HepG2 (cell line): ENCODE measurements at regions not wholly inside any gene's neighbourhood (a gene's known extent, or its start where the extent isn't known, plus 50 kb on each side); places are given as distances from the start of the nearest gene placed in this dataset.

Experiments
- ATAC-seq: fragments of 200-7000 bp; cut with Tn5 transposase; 3 replicates; pipeline ENCODE4 v1.9.1; 2020; ENCODE audit warnings: mild to moderate bottlenecking, moderate library complexity
- BruUV-seq: library from RNA; stranded (reverse); fragments of 400-500 nt; replicated peaks from 2 replicates; lab custom pipeline; 2021; lab: Mats Ljungman, UMichigan
- CTCF ChIA-PET: fragments of 300-600 bp; formaldehyde crosslinking; extraction: SDS; loops from one replicate; lab custom pipeline; 2021; ENCODE audit warnings: low total read pairs, inconsistent platforms, low intra/inter-chr PET ratio; lab: Yijun Ruan, JAX
- POLR2A ChIA-PET: fragments of 350-600 bp; sonication (Branson Sonifier 250); formaldehyde crosslinking; loops from one replicate; lab custom pipeline; 2020; ENCODE audit warnings: antibody characterized with exemption, inconsistent platforms; lab: Yijun Ruan, JAX
- DNase-seq: peaks from one replicate; pipeline ENCODE4 v3.0.0-alpha.2; 2015; ENCODE audit warnings: low spot score
- FAIRE-seq: peaks from 3 replicates; lab custom pipeline; 2011; peaks lifted over from hg19 to GRCh38; lab: Jason Lieb, UNC
- H2AFZ ChIP-seq: one replicate; pipeline ENCODE4 v1.6.1; 2011; ENCODE audit warnings: low read length, inconsistent platforms
- H3K27ac ChIP-seq: fragments of 300-600 bp; 3 replicates; pipeline ENCODE4 v1.8.0; 2011; ENCODE audit warnings: mixed run types, mild to moderate bottlenecking, mixed read lengths, low read length, inconsistent platforms; ENCODE audit not compliant: insufficient read depth; ENCODE audit errors: extremely low read length
- H3K27me3 ChIP-seq, 2 experiments: fragments of 200-600 bp in 1 of 2; 2 replicates in 1 of 2; 3 replicates in 1 of 2; pipeline versions ENCODE4 v1.6.0 to v1.8.0; 2011; ENCODE audit warnings: low read length in 2 of 2, mild to moderate bottlenecking in 2 of 2, moderate library complexity in 2 of 2, inconsistent platforms in 1 of 2; ENCODE audit not compliant: insufficient read depth in 2 of 2, control insufficient read depth in 1 of 2
- H3K36me3 ChIP-seq, 2 experiments: fragments of 200-600 bp in 1 of 2; replicated peaks in 1 of 2; 2 replicates in 1 of 2; 3 replicates in 1 of 2; pipeline versions ENCODE4 v1.5.1 to v1.8.0; 2011; ENCODE audit warnings: low read length in 2 of 2, inconsistent platforms in 1 of 2; ENCODE audit not compliant: insufficient read depth in 2 of 2, control insufficient read depth in 1 of 2
- H3K4me1 ChIP-seq: 2 replicates; pipeline ENCODE4 v1.5.1; 2012; ENCODE audit warnings: low read length, inconsistent platforms; ENCODE audit not compliant: insufficient read depth
- H3K4me2 ChIP-seq: 2 replicates; pipeline ENCODE4 v1.6.0; 2011; ENCODE audit warnings: low read depth, low read length, inconsistent platforms
- H3K4me3 ChIP-seq, 3 experiments: fragments of 200-600 bp in 1 of 3; sonication (generic), shearing (Covaris generic) in 1 of 3; replicated peaks in 1 of 3; 2 replicates each; pipeline ENCODE4 v1.5.1; 2011 to 2016; ENCODE audit warnings: low read length in 3 of 3, inconsistent platforms in 2 of 3, low read depth in 2 of 3, mild to moderate bottlenecking in 2 of 3, control low read depth in 1 of 3, mixed read lengths in 1 of 3; ENCODE audit not compliant: insufficient read depth in 1 of 3
- H3K79me2 ChIP-seq: one replicate; pipeline ENCODE4 v1.6.1; 2011; ENCODE audit warnings: low read length, inconsistent platforms; ENCODE audit not compliant: insufficient read depth
- H3K9ac ChIP-seq: 2 replicates; pipeline ENCODE4 v1.6.0; 2011; ENCODE audit warnings: mild to moderate bottlenecking, low read depth, low read length, inconsistent platforms; ENCODE audit not compliant: insufficient read depth
- H3K9me3 ChIP-seq: 2 replicates; pipeline ENCODE4 v1.5.1; 2012; ENCODE audit warnings: mild to moderate bottlenecking, low read length
- H4K20me1 ChIP-seq: 2 replicates; pipeline ENCODE4 v1.6.0; 2011; ENCODE audit warnings: inconsistent platforms, mild to moderate bottlenecking, low read length, moderate library complexity; ENCODE audit not compliant: insufficient read depth
- BRD4 ChIP-seq: sonication (generic); formaldehyde crosslinking; IDR thresholded peaks from 2 replicates; pipeline ENCODE4 v1.4.0; 2020; ENCODE audit warnings: missing genetic modification reagents
- KLF11 ChIP-seq: IDR thresholded peaks from 2 replicates; pipeline ENCODE4 v1.6.1; 2016; ENCODE audit warnings: missing compliant biosample characterization
- SRSF4 ChIP-seq: fragments of 200-400 bp; formaldehyde crosslinking; IDR thresholded peaks from one replicate; pipeline ENCODE4 v1.6.1; 2018; ENCODE audit warnings: mild to moderate bottlenecking, low read depth, low read length, moderate library complexity; ENCODE audit not compliant: poor library complexity, severe bottlenecking
- U2AF2 ChIP-seq: fragments of 200-400 bp; formaldehyde crosslinking; IDR thresholded peaks from 2 replicates; pipeline ENCODE4 v1.6.1; 2017; ENCODE audit warnings: low read depth, mild to moderate bottlenecking, low read length
- ZFYVE20 ChIP-seq: sonication (generic); formaldehyde crosslinking; IDR thresholded peaks from 2 replicates; pipeline ENCODE4 v1.8.0; 2023; ENCODE audit warnings: low read depth, mild to moderate bottlenecking, moderate library complexity, missing genetic modification reagents, borderline replicate concordance
- WGBS: methylation state at CpG from one replicate; pipeline ENCODE4 v1.1.6; 2017; ENCODE audit warnings: low lambda C conversion rate; 5-methylcytosine and 5-hydroxymethylcytosine counted together
- in situ Hi-C: cut with HindIII; loops from 2 replicates; pipeline ENCODE4 v1.10.0; 2017; ENCODE audit warnings: low pct_unique_long_range_greater_than_20kb; ENCODE audit not compliant: extremely low pct_ligation_motif_present
- intact Hi-C: fragments of 100-400 bp; cut with micrococcal nuclease; formaldehyde crosslinking; loops from one replicate; pipeline ENCODE4 v1.10.0; 2022; ENCODE audit not compliant: unreplicated experiment
- TF ChIP-seq, protein P1 (sequence below): sonication (generic); formaldehyde crosslinking; IDR thresholded peaks from 2 replicates; pipeline ENCODE4 v1.5.0; 2020; ENCODE audit warnings: mild to moderate bottlenecking, low read depth, missing genetic modification reagents, borderline replicate concordance
- TF ChIP-seq, protein P2 (sequence below): sonication (generic); formaldehyde crosslinking; IDR thresholded peaks from 2 replicates; pipeline ENCODE4 v1.4.0; 2020; ENCODE audit warnings: mild to moderate bottlenecking, low read depth, missing genetic modification reagents

DNA sequence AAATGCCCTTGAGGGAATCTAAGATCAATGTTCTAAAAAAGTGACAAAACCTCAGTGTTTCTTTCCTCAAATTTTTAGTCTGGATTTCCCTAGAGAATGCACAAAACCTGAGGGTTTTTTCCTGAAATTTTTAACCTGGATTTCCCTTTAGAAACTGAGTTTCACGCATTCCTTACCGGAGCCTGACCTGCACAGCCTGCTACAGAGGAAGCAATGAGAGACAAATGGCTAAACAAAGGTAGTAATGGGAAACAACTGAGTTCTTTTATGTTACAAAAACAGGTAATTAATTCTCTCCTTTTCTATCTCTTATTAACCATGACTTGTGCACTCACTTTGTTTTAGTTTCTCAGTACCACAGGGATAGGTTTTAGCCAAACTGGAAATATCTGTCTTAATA, 281.7 kb upstream of the NT5E start:
- Histone ChIP-seq H3K4me2 (no peak overlapping the region), H3K9me3 (no peaks in the 10 kb centered on the region), H3K4me1 (no peaks in the 10 kb centered on the region), H3K27me3 (no peaks in the 10 kb centered on the region), H3K9ac (no peak overlapping the region), H3K36me3 (no peaks in the 10 kb centered on the region), H2AFZ (no peak overlapping the region), H4K20me1 (no peaks in the 10 kb centered on the region), H3K27ac (no peak overlapping the region), H3K4me3 (no peak overlapping the region), H3K79me2 (no peaks in the 10 kb centered on the region)
- no peak for FAIRE-seq
- in situ Hi-C loops (no loop called here), intact Hi-C loops (no loop called here)
- ATAC-seq: no peak
- TF ChIP-seq ZFYVE20 (CRISPR knock-in tag): no peak
- no peak for TF ChIP-seq BRD4 (CRISPR knock-in tag)
- TF ChIP-seq SRSF4: no peak
- TF ChIP-seq, protein P1, sequence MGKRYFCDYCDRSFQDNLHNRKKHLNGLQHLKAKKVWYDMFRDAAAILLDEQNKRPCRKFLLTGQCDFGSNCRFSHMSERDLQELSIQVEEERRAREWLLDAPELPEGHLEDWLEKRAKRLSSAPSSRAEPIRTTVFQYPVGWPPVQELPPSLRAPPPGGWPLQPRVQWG: no peak
- TF ChIP-seq U2AF2: no peak
- TF ChIP-seq, protein P2, sequence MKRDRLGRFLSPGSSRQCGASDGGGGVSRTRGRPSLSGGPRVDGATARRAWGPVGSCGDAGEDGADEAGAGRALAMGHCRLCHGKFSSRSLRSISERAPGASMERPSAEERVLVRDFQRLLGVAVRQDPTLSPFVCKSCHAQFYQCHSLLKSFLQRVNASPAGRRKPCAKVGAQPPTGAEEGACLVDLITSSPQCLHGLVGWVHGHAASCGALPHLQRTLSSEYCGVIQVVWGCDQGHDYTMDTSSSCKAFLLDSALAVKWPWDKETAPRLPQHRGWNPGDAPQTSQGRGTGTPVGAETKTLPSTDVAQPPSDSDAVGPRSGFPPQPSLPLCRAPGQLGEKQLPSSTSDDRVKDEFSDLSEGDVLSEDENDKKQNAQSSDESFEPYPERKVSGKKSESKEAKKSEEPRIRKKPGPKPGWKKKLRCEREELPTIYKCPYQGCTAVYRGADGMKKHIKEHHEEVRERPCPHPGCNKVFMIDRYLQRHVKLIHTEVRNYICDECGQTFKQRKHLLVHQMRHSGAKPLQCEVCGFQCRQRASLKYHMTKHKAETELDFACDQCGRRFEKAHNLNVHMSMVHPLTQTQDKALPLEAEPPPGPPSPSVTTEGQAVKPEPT: no peak
- no peak for TF ChIP-seq KLF11
- ChIA-PET CTCF (no interaction called here), POLR2A (no interaction called here)
- DNase-seq: no peak
- no TSS peak for BruUV-seq
- WGBS: 0% methylated on average over 2 of the region's 2 CpGs
